ENCODE measurements at regions not wholly inside any gene's neighbourhood (a gene's known extent, or its start where the extent isn't known, plus 50 kb on each side); places are given as distances from the start of the nearest gene placed in this dataset.

- DNase-seq: peak; percentile 49
Measured at GRCh38 chr2:11075221-11075620, 80.0 kb upstream of the SLC66A3 start.

GRCh38 chr2:11077411-11077810 is 77.9 kb upstream of the SLC66A3 start:
- peak; percentile 30 for DNase-seq

GRCh38 chr2:11079136-11079824 is 76.0 kb upstream of the SLC66A3 start:
- DNase-seq: peak; percentile 37

GRCh38 chr2:11080253-11081115 is 74.8 kb upstream of the SLC66A3 start:
- peak; percentile 41 for DNase-seq

GRCh38 chr2:11082880-11083279 is 72.4 kb upstream of the SLC66A3 start:
- peak; percentile 37 for DNase-seq

GRCh38 chr2:11088821-11089220 is 66.4 kb upstream of the SLC66A3 start:
- peak; percentile 37 for DNase-seq

- DNase-seq: no peak
Measured at GRCh38 chr2:11090187-11090586, 65.1 kb upstream of the SLC66A3 start.

GRCh38 chr2:11092701-11093335 is 62.4 kb upstream of the SLC66A3 start:
- no peak for DNase-seq

GRCh38 chr2:11093467-11093866 is 61.8 kb upstream of the SLC66A3 start:
- no peak for DNase-seq

GRCh38 chr2:11094021-11094810 is 61.1 kb upstream of the SLC66A3 start:
- DNase-seq: no peak

GRCh38 chr2:11096591-11096990 is 58.7 kb upstream of the SLC66A3 start:
- DNase-seq: no peak

- no peak for DNase-seq
Measured at GRCh38 chr2:11097038-11097720, 58.1 kb upstream of the SLC66A3 start.

- DNase-seq: no peak
Measured at GRCh38 chr2:11097854-11098387, 57.3 kb upstream of the SLC66A3 start.

GRCh38 chr2:11099122-11100065 is 55.9 kb upstream of the SLC66A3 start:
- no peak for DNase-seq

GRCh38 chr2:11100130-11100529 is 55.1 kb upstream of the SLC66A3 start:
- no peak for DNase-seq

GRCh38 chr2:11100976-11101375 is 54.3 kb upstream of the SLC66A3 start:
- DNase-seq: no peak

- no peak for DNase-seq
Measured at GRCh38 chr2:11101430-11101829, 53.8 kb upstream of the SLC66A3 start.

GRCh38 chr2:11102466-11102865 is 52.8 kb upstream of the SLC66A3 start:
- DNase-seq: no peak

GRCh38 chr2:11102956-11103860 is 52.1 kb upstream of the SLC66A3 start:
- DNase-seq: no peak
